HG02884 (cell line): ENCODE measurements at regions not wholly inside any gene's neighbourhood (a gene's known extent, or its start where the extent isn't known, plus 50 kb on each side); places are given as distances from the start of the nearest gene placed in this dataset.

ENCODE experiments used
- ATAC-seq: cut with Tn5 transposase; IDR thresholded peaks from one replicate; pipeline ENCODE4 v1.9.1; 2021; ENCODE audit warnings: mild to moderate bottlenecking, moderate library complexity; ENCODE audit not compliant: unreplicated experiment

- ATAC-seq = no peak
These were observed 427.4 kb upstream of the JARID2 start for GRCh38 chr6:14818422-14818884.

- no peak for ATAC-seq
These were observed 426.9 kb upstream of the JARID2 start for GRCh38 chr6:14819001-14819400.

- no peak for ATAC-seq
These were observed 425.9 kb upstream of the JARID2 start for GRCh38 chr6:14819840-14820420.

GRCh38 chr6:14822012-14822553, 423.8 kb upstream of the JARID2 start:
- ATAC-seq = no peak

GRCh38 chr6:14822679-14823078, 423.2 kb upstream of the JARID2 start:
- ATAC-seq = no peak

- ATAC-seq = no peak
These were observed 421.8 kb upstream of the JARID2 start for GRCh38 chr6:14824060-14824459.

- ATAC-seq = no peak
These were observed 421.2 kb upstream of the JARID2 start for GRCh38 chr6:14824484-14825275.

GRCh38 chr6:14826456-14826855, 419.4 kb upstream of the JARID2 start:
- ATAC-seq = no peak

GRCh38 chr6:14827354-14827753, 418.5 kb upstream of the JARID2 start:
- no peak for ATAC-seq

GRCh38 chr6:14828201-14828611, 417.7 kb upstream of the JARID2 start:
- no peak for ATAC-seq

- no peak for ATAC-seq
These were observed 414.8 kb upstream of the JARID2 start for GRCh38 chr6:14831070-14831469.

GRCh38 chr6:14831937-14832336, 413.9 kb upstream of the JARID2 start:
- ATAC-seq = no peak

GRCh38 chr6:14832427-14832826, 413.4 kb upstream of the JARID2 start:
- no peak for ATAC-seq

- ATAC-seq = no peak
These were observed 410.9 kb upstream of the JARID2 start for GRCh38 chr6:14834851-14835530.

GRCh38 chr6:14837435-14837834, 408.4 kb upstream of the JARID2 start:
- no peak for ATAC-seq

GRCh38 chr6:14838133-14838583, 407.7 kb upstream of the JARID2 start:
- ATAC-seq = no peak

GRCh38 chr6:14841901-14842421, 403.9 kb upstream of the JARID2 start:
- ATAC-seq = no peak

GRCh38 chr6:14844411-14844810, 401.5 kb upstream of the JARID2 start:
- ATAC-seq = no peak

- ATAC-seq = no peak
These were observed 397.9 kb upstream of the JARID2 start for GRCh38 chr6:14848019-14848418.

GRCh38 chr6:14849185-14849584, 396.7 kb upstream of the JARID2 start:
- no peak for ATAC-seq

GRCh38 chr6:14851281-14851680, 394.6 kb upstream of the JARID2 start:
- no peak for ATAC-seq
